Left kidney (tissue), 1 donor: ENCODE measurements at regions not wholly inside any gene's neighbourhood (a gene's known extent, or its start where the extent isn't known, plus 50 kb on each side); places are given as distances from the start of the nearest gene placed in this dataset.

Experiments
- DNase-seq: peaks from one replicate; pipeline ENCODE4 v3.0.0-alpha.2; 2013

GRCh38 chr14:80446356-80446755 is 235.1 kb upstream of the DIO2 start:
- no peak for DNase-seq

- no peak for DNase-seq
Observed at GRCh38 chr14:80445605-80446004, 234.3 kb upstream of the DIO2 start.

GRCh38 chr14:80434574-80435321 is 223.4 kb upstream of the DIO2 start:
- DNase-seq, result no peak

- DNase-seq, result no peak
Observed at GRCh38 chr14:80433811-80434210, 222.5 kb upstream of the DIO2 start.

- no peak for DNase-seq
Observed at GRCh38 chr14:80428671-80429070, 217.4 kb upstream of the DIO2 start.

GRCh38 chr14:80428171-80428570 is 216.9 kb upstream of the DIO2 start:
- DNase-seq, result no peak

GRCh38 chr14:80427101-80427500 is 215.8 kb upstream of the DIO2 start:
- no peak for DNase-seq

- no peak for DNase-seq
Observed at GRCh38 chr14:80426683-80427082, 215.4 kb upstream of the DIO2 start.

GRCh38 chr14:80425686-80426085 is 214.4 kb upstream of the DIO2 start:
- DNase-seq, result no peak

- no peak for DNase-seq
Observed at GRCh38 chr14:80419769-80420168, 208.5 kb upstream of the DIO2 start.

GRCh38 chr14:80419345-80419744 is 208.0 kb upstream of the DIO2 start:
- no peak for DNase-seq

- DNase-seq, result no peak
Observed at GRCh38 chr14:80415636-80416035, 204.3 kb upstream of the DIO2 start.

GRCh38 chr14:80414080-80414479 is 202.8 kb upstream of the DIO2 start:
- DNase-seq, result no peak

- DNase-seq, result no peak
Observed at GRCh38 chr14:80404413-80404812, 193.1 kb upstream of the DIO2 start.

- DNase-seq, result no peak
Observed at GRCh38 chr14:80403036-80403435, 191.7 kb upstream of the DIO2 start.

- no peak for DNase-seq
Observed at GRCh38 chr14:80395031-80395430, 183.7 kb upstream of the DIO2 start.

- no peak for DNase-seq
Observed at GRCh38 chr14:80393766-80394165, 182.5 kb upstream of the DIO2 start.

- DNase-seq, result no peak
Observed at GRCh38 chr14:80390906-80391305, 179.6 kb upstream of the DIO2 start.

- DNase-seq, result no peak
Observed at GRCh38 chr14:80388980-80389711, 177.8 kb upstream of the DIO2 start.

GRCh38 chr14:80387563-80387981 is 176.3 kb upstream of the DIO2 start:
- no peak for DNase-seq

- no peak for DNase-seq
Observed at GRCh38 chr14:80385336-80385735, 174.0 kb upstream of the DIO2 start.

GRCh38 chr14:80383223-80383622 is 171.9 kb upstream of the DIO2 start:
- no peak for DNase-seq

- no peak for DNase-seq
Observed at GRCh38 chr14:80381807-80382363, 170.6 kb upstream of the DIO2 start.

GRCh38 chr14:80379035-80379434 is 167.7 kb upstream of the DIO2 start:
- no peak for DNase-seq
